Activated CD8-positive, alpha-beta memory T cell treated with anti-CD3 and anti-CD28 coated beads, Interleukin-2, amount 10 ng/mL, durations not matched to agents 7 days and 5 days (primary cell): ENCODE measurements at regions not wholly inside any gene's neighbourhood (a gene's known extent, or its start where the extent isn't known, plus 50 kb on each side); places are given as distances from the start of the nearest gene placed in this dataset.

Experiments
- ATAC-seq: fragments of 150-1000 bp; cut with Tn5 transposase; one replicate; pipeline ENCODE4 v1.10.0; 2021; ENCODE audit warnings: moderate library complexity
- CTCF ChIA-PET: fragments of 350-600 bp; sonication (Branson Sonifier 250); formaldehyde crosslinking; loops from one replicate; lab custom pipeline; 2021; ENCODE audit warnings: antibody characterized with exemption; lab: Charles Lee
- DNase-seq: peaks from one replicate; pipeline ENCODE4 v3.0.0-alpha.2; 2020
- H3K27ac Mint-ChIP-seq: one replicate; pipeline ENCODE4 v1.8.0; 2021; ENCODE audit warnings: mild to moderate bottlenecking, mixed read lengths
- H3K27me3 Mint-ChIP-seq: one replicate; pipeline ENCODE4 v1.8.0; 2021; ENCODE audit warnings: mixed read lengths
- H3K36me3 Mint-ChIP-seq: one replicate; pipeline ENCODE4 v1.8.0; 2021; ENCODE audit warnings: mild to moderate bottlenecking, mixed read lengths
- H3K4me1 Mint-ChIP-seq: one replicate; pipeline ENCODE4 v1.8.0; 2021; ENCODE audit warnings: mixed read lengths
- H3K4me3 Mint-ChIP-seq: one replicate; pipeline ENCODE4 v1.8.0; 2021; ENCODE audit warnings: mild to moderate bottlenecking, moderate library complexity, mixed read lengths
- H3K9me3 Mint-ChIP-seq: one replicate; pipeline ENCODE4 v1.8.0; 2022; ENCODE audit warnings: low read depth, mixed read lengths

DNA sequence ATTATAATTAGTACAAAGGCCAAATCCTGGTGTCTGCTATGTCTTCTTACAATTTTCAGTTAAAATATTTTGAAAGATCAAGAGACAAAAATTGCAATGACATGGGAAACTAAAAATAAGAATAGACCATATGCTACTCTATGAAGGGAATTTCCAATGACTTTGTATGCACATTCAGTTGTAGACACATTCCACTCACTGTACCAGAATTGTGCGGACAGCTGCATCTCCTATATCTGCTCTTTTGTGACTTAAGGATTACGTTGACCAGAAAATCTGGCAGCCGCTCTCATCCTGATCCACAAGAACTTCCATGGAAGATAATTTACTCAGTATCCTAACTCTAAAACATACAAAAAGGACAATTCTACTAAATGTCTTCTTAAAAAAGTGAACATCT is 493.9 kb upstream of the KCNMB2 start:
- Mint-ChIP-seq H3K27me3 (no peaks in the 10 kb centered on the region), H3K27ac (no peak overlapping the region), H3K4me1 (no peaks in the 10 kb centered on the region), H3K4me3 (no peak overlapping the region), H3K9me3 (no peaks in the 10 kb centered on the region), H3K36me3 (no peaks in the 10 kb centered on the region)
- ATAC-seq (no peak), DNase-seq (no peak)
- CTCF ChIA-PET: no interaction called here

DNA sequence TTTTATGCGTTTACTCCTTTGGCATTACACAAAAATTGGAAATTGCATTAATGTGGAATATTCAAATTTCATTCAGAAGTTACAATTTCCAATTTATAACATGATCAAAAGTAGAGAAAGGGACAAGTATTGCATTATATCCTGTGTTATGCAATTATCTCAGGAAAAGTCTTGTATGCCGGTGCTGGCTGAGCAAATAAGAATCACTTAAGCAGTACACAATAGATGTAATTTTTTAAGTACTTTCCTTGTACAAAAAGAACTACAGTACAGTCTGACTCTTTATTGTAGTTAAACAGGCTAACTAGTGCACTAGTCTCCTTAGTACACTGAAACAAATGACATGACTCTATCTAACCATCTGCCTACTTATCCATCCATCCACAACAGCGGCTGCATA is 493.2 kb upstream of the KCNMB2 start:
- H3K36me3 Mint-ChIP-seq: no peaks in the 10 kb centered on the region
- no peaks in the 10 kb centered on the region for H3K4me1 Mint-ChIP-seq
- H3K9me3 Mint-ChIP-seq: no peaks in the 10 kb centered on the region
- no peak overlapping the region for H3K4me3 Mint-ChIP-seq
- CTCF ChIA-PET: no interaction called here
- H3K27me3 Mint-ChIP-seq: no peaks in the 10 kb centered on the region
- DNase-seq: no peak
- H3K27ac Mint-ChIP-seq: no peak overlapping the region
- ATAC-seq: no peak

DNA sequence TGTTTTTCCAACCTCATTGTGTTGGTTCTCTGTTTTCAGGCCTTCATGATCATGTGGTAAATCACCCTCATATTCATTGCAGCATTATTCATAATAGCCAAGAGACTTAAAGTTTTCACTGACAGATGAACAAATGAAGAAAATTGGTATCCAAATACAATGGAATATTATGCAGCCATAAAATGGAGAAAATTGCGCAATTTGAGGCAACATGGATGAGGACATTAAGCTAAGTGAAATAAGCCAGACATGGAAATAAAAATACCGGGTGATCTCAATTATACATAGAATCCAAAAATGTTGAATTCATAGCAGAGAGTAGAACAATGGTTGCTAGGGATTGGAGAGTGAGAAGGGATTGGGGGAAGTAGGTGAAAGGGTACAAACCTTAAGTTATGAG is 491.9 kb upstream of the KCNMB2 start:
- H3K9me3 Mint-ChIP-seq: no peaks in the 10 kb centered on the region
- CTCF ChIA-PET: no interaction called here
- no peaks in the 10 kb centered on the region for H3K36me3 Mint-ChIP-seq
- DNase-seq: no peak
- no peak overlapping the region for H3K27ac Mint-ChIP-seq
- no peaks in the 10 kb centered on the region for H3K27me3 Mint-ChIP-seq
- no peak overlapping the region for H3K4me3 Mint-ChIP-seq
- no peak for ATAC-seq
- no peaks in the 10 kb centered on the region for H3K4me1 Mint-ChIP-seq

DNA sequence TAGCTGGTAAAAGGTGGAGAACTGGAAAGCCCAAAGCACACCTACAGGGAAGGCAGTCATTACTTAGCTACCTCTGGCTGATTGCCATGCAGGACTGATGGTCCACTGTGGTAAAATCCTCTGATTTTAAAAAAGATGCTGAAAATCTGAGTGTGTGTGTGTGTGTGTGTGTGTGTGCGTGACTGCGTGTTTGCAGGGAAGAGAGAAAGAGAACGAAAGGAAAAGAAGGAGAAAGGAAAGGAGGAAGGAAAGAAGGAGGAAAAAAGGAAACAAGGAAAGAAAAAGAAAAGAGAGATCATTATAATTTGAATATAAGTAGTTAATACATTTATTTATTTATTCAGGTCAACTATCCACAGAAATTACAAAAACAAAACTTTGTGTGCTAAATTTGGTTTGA is 488.7 kb upstream of the KCNMB2 start:
- CTCF ChIA-PET: no interaction called here
- DNase-seq (no peak), ATAC-seq (no peak)
- H3K36me3 Mint-ChIP-seq: no peaks in the 10 kb centered on the region
- no peaks in the 10 kb centered on the region for H3K27me3 Mint-ChIP-seq
- H3K4me3 Mint-ChIP-seq: no peak overlapping the region
- no peaks in the 10 kb centered on the region for H3K4me1 Mint-ChIP-seq
- no peak overlapping the region for H3K27ac Mint-ChIP-seq
- H3K9me3 Mint-ChIP-seq: no peaks in the 10 kb centered on the region

DNA sequence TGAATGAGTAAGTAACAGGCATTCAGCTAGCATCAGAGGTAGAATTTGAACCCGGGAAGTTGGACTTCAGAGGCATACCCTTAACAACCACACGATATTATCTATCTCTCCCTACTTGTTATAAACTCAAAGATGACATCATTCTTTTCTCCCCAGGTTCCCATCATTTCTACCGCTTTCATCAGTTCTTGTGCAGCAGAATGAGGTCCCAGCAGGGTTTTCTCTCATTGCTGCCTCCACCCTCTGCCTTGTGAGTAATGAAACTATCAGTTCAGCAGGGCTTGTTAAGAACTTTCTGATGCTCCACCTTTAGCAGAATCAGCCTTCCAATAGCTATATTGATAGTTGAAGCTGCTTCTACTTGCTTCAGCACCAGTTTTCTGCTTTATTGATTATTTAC is 487.5 kb upstream of the KCNMB2 start:
- H3K4me1 Mint-ChIP-seq: no peaks in the 10 kb centered on the region
- ATAC-seq (no peak), DNase-seq (no peak)
- H3K36me3 Mint-ChIP-seq: no peaks in the 10 kb centered on the region
- no peak overlapping the region for H3K27ac Mint-ChIP-seq
- no peaks in the 10 kb centered on the region for H3K27me3 Mint-ChIP-seq
- no peak overlapping the region for H3K4me3 Mint-ChIP-seq
- H3K9me3 Mint-ChIP-seq: no peaks in the 10 kb centered on the region
- CTCF ChIA-PET: no interaction called here

DNA sequence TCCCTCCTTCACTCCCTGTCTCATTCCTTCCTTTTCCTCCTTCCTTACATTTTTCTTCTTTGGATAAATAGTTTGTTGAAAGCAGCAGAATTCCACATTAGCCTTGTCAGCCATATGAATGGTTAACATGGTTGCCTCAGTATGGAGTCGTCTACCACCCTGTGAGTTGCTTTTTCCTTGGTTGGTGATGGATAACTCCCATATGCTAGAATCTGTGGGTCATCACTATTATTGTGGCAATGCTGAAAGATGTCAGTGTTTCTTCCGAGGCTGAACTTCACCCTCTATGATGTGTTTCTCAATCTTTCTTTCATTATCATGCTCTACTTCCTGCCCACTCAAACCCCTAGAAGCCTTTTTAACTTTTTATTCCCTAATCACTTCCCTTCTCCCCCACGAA is 481.8 kb upstream of the KCNMB2 start:
- H3K4me1 Mint-ChIP-seq: no peaks in the 10 kb centered on the region
- no peak for DNase-seq
- no peaks in the 10 kb centered on the region for H3K36me3 Mint-ChIP-seq
- no peaks in the 10 kb centered on the region for H3K27me3 Mint-ChIP-seq
- no peak overlapping the region for H3K27ac Mint-ChIP-seq
- ATAC-seq: no peak
- H3K9me3 Mint-ChIP-seq: no peaks in the 10 kb centered on the region
- CTCF ChIA-PET: no interaction called here
- H3K4me3 Mint-ChIP-seq: no peak overlapping the region

DNA sequence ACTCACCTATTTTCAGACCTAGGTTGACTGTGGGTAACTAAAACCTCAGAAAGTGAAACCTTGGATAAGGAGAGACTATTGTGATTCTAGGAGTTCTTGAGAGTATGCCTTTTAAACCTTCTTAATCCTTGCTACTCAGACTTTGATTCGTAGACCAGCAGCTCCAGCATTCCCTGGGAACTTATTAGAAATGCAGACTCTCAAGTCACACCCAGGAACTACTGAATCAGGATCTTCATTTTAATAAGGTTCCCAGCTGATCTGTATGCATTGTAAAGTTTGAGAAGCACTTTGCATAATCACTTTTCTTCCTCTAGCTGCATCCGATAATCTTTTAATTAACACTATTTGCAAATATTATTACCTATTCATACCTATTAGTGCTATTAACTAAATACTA is 480.3 kb upstream of the KCNMB2 start:
- no peak for ATAC-seq
- no peak for DNase-seq
- Mint-ChIP-seq H3K9me3 (no peaks in the 10 kb centered on the region), H3K36me3 (no peaks in the 10 kb centered on the region), H3K27ac (no peak overlapping the region), H3K4me3 (no peak overlapping the region), H3K4me1 (no peaks in the 10 kb centered on the region), H3K27me3 (no peaks in the 10 kb centered on the region)
- CTCF ChIA-PET: no interaction called here

DNA sequence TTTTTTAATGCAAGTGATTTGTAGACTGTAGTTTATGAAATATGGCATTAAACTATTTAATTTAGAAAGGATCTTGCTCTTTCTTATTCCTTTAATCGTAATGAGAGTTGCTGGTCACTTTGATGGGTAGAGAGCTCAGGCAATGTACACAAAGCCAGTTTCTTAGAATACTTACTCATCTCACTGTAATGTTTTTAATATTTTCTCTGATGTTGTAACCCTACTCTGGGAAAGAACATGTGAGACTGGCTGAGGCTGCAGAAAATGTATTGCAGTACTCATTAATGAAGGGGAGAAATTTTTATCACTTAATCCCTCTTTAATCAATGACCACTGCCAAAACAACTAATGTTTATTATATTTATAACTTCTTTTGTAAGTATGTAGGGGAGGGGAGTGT is 479.4 kb upstream of the KCNMB2 start:
- H3K4me1 Mint-ChIP-seq: no peaks in the 10 kb centered on the region
- CTCF ChIA-PET: no interaction called here
- H3K27ac Mint-ChIP-seq: no peak overlapping the region
- ATAC-seq (no peak), DNase-seq (no peak)
- H3K4me3 Mint-ChIP-seq: no peak overlapping the region
- H3K27me3 Mint-ChIP-seq: no peaks in the 10 kb centered on the region
- H3K9me3 Mint-ChIP-seq: no peaks in the 10 kb centered on the region
- H3K36me3 Mint-ChIP-seq: no peaks in the 10 kb centered on the region

DNA sequence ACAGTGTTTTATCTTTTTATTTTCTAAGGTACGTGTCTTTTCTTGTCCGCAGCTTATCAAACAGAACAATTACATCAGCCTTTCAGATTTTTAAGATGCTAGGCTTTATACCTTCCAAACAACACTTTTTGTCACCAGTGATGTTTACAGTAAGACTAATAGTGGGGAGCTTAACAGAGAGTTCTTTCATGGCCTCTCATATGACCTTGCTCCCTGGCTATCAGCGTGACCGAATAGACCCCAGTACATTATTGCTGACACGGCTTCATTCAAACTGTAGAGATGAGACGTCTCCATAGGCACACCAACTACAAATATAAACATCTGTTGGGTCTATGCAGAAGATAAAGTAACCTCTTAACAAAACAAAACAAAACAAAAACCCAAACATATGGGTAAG is 477.6 kb upstream of the KCNMB2 start:
- Mint-ChIP-seq H3K4me1 (no peaks in the 10 kb centered on the region), H3K9me3 (no peaks in the 10 kb centered on the region), H3K36me3 (no peaks in the 10 kb centered on the region), H3K4me3 (no peak overlapping the region), H3K27ac (no peak overlapping the region), H3K27me3 (no peaks in the 10 kb centered on the region)
- DNase-seq: no peak
- no peak for ATAC-seq
- CTCF ChIA-PET: no interaction called here

DNA sequence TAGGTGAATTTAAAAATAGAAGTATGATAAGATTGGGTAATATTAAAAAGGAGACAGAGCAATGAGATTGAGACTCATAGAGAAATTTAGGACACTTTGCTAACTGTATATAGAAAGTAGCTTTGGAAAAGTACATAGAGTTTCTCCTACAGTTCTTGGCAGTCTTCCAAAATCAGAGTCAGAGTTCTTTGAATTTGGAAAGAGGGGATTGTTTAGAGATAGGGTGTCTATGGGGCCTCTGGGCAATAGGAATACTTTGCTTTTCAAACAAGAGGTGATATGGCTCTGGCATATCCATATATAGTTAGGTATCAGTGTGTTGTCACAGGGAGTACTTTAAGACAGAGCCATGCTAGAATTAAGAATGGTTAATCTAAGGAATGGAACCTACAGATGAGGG is 477.1 kb upstream of the KCNMB2 start:
- no peaks in the 10 kb centered on the region for H3K36me3 Mint-ChIP-seq
- H3K27me3 Mint-ChIP-seq: no peaks in the 10 kb centered on the region
- no peaks in the 10 kb centered on the region for H3K4me1 Mint-ChIP-seq
- no peak for ATAC-seq
- no peak overlapping the region for H3K27ac Mint-ChIP-seq
- no peaks in the 10 kb centered on the region for H3K9me3 Mint-ChIP-seq
- no peak for DNase-seq
- H3K4me3 Mint-ChIP-seq: no peak overlapping the region
- CTCF ChIA-PET: no interaction called here

DNA sequence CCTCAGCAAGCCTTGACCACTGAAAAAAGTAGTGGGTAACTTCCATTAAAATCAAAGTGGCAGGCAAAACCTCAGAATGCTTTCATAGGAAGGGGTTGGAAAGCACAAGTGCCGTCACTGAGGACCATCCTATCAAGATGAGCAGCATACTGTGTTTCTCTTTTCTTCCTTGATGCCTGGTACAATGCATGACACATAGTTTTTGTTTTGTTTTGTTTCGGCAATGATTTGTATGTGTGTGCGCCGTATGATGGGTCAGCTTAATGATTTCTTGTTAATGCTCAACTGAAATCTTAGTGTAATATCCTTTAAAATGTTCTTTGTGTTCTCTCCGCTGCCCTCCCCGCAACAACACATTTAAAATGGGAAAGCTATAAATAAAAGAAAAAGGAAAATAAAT is 476.4 kb upstream of the KCNMB2 start:
- H3K4me3 Mint-ChIP-seq: no peak overlapping the region
- H3K27ac Mint-ChIP-seq: no peak overlapping the region
- H3K27me3 Mint-ChIP-seq: no peaks in the 10 kb centered on the region
- no peaks in the 10 kb centered on the region for H3K36me3 Mint-ChIP-seq
- no peaks in the 10 kb centered on the region for H3K9me3 Mint-ChIP-seq
- H3K4me1 Mint-ChIP-seq: no peaks in the 10 kb centered on the region
- DNase-seq (no peak), ATAC-seq (no peak)
- CTCF ChIA-PET: no interaction called here

DNA sequence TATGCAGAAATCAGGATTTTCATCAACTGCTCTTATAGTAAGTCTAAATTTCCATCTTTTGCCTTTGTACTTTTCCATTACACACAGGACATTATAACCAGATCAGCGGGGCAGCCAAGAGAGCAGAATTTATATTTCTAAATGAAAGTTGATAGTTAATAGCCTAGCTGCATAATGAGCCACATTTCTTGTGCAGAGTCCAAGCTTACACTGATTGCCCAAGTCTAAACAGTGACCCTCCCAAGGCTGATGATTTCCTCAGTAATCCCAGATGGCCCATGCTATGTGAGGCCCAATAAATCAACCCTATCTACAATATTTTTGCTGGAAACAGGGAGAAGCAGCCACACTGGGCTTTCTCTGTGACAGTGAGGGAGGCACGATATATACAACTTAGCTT is 475.8 kb upstream of the KCNMB2 start:
- no peak overlapping the region for H3K27ac Mint-ChIP-seq
- CTCF ChIA-PET: no interaction called here
- H3K36me3 Mint-ChIP-seq: no peaks in the 10 kb centered on the region
- DNase-seq: no peak
- no peaks in the 10 kb centered on the region for H3K9me3 Mint-ChIP-seq
- H3K4me3 Mint-ChIP-seq: no peak overlapping the region
- no peak for ATAC-seq
- H3K4me1 Mint-ChIP-seq: no peaks in the 10 kb centered on the region
- no peaks in the 10 kb centered on the region for H3K27me3 Mint-ChIP-seq

DNA sequence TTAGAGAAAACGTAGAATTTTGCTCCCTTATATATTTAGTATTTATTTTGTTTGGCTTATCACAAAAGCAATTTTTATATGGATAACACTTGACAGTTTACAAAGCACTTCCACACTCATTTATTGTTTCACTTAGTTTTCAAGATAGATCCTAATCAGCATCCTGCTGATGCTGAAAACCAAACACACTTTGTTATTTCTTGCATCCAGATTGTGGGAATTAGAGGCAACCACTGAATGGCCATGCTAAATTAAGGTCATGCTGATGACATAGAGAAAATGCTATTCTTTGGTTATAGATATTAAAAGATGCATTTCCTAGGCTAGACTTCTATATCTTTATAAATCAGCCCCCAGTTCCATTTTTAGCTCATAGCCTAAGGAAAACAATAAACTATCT is 474.1 kb upstream of the KCNMB2 start:
- Mint-ChIP-seq H3K4me1 (no peaks in the 10 kb centered on the region), H3K27ac (no peak overlapping the region), H3K4me3 (no peak overlapping the region), H3K27me3 (no peaks in the 10 kb centered on the region), H3K9me3 (peaks cover 4% of the 10 kb centered on the region), H3K36me3 (no peaks in the 10 kb centered on the region)
- DNase-seq (no peak), ATAC-seq (no peak)
- CTCF ChIA-PET: no interaction called here

DNA sequence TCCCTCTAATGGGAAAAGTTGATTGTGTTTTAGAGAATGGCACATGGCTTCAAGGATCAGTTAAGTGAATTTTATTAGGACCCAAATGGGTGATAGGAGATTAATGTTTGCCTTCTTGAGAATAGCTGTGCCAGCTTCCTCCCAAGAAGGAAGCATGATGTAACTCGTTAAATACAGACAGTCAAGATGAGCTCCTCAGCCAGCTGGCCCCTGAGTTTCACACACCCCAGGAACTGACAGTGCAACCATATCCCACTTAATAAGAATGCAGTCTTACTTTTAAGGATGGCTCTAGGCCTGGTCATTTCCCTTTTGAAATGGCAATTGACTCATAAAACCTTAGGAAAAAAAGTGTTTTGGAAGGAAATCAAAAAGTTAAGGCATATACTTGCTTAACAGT is 472.8 kb upstream of the KCNMB2 start:
- no peaks in the 10 kb centered on the region for H3K27me3 Mint-ChIP-seq
- H3K4me1 Mint-ChIP-seq: no peaks in the 10 kb centered on the region
- no peak for DNase-seq
- peaks cover 5% of the 10 kb centered on the region for H3K9me3 Mint-ChIP-seq
- no peak for ATAC-seq
- no peak overlapping the region for H3K27ac Mint-ChIP-seq
- H3K36me3 Mint-ChIP-seq: no peaks in the 10 kb centered on the region
- no peak overlapping the region for H3K4me3 Mint-ChIP-seq
- CTCF ChIA-PET: no interaction called here

DNA sequence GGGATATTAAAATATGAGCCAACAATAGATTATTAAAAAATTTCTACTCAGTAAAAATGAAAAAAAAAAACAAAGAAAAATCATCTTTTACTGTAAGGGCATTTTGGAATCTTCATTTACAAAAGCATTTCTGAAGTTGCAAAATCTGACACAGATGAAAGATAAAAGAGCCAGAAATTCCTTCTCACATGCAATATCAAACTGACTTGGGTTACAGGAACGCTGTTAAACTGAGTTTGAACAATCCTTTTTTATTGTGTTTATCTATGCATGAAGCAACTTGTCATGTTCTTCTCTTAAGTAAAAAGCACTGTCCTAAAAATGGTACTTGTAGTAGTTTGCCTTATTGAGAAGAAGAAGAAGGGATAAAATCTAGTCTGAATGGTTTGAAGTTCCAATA is 468.5 kb upstream of the KCNMB2 start:
- Mint-ChIP-seq H3K4me3 (no peak overlapping the region), H3K27me3 (no peaks in the 10 kb centered on the region), H3K36me3 (no peaks in the 10 kb centered on the region), H3K9me3 (peaks cover 5% of the 10 kb centered on the region), H3K27ac (no peak overlapping the region), H3K4me1 (no peaks in the 10 kb centered on the region)
- DNase-seq (no peak), ATAC-seq (no peak)
- CTCF ChIA-PET: no interaction called here
